GM12874 (cell line): ENCODE measurements at regions not wholly inside any gene's neighbourhood (a gene's known extent, or its start where the extent isn't known, plus 50 kb on each side); places are given as distances from the start of the nearest gene placed in this dataset.

Experiments
- CTCF ChIP-seq: IDR thresholded peaks from 2 replicates; pipeline ENCODE4 v1.5.1; 2011; ENCODE audit warnings: low read depth, mild to moderate bottlenecking, control low read depth, low read length, moderate library complexity; ENCODE audit not compliant: insufficient read depth

GRCh38 chr4:22870847-22871449 is 178.2 kb downstream of the GBA3 start:
- TF ChIP-seq CTCF = no peak

GRCh38 chr4:22869235-22869634 is 176.5 kb downstream of the GBA3 start:
- TF ChIP-seq CTCF = no peak
